ENCODE measurements at regions not wholly inside any gene's neighbourhood (a gene's known extent, or its start where the extent isn't known, plus 50 kb on each side); places are given as distances from the start of the nearest gene placed in this dataset.
"Not testable (repeated sequence)": the region's sequence is repeated elsewhere in the genome, so short reads cannot be mapped to it uniquely, and the experiment has no call there.

GRCh38 chr3:84260596-84260995 is 698.2 kb upstream of the CADM2 start:
- H3K27ac ChIP-seq = no peak overlapping the region
- H4K20me1 ChIP-seq = no peaks in the 10 kb centered on the region
- H3K4me2 ChIP-seq = no peak overlapping the region
- no peaks in the 10 kb centered on the region for H3K4me1 ChIP-seq
- no peaks in the 10 kb centered on the region for H3K27me3 ChIP-seq
- no peak for TF ChIP-seq Cebpa-rat (IDR thresholded peaks at IDR 0.05)
- H3K9ac ChIP-seq = no peak overlapping the region
- no peak overlapping the region for H3K4me3 ChIP-seq
- H3K36me3 ChIP-seq = no peaks in the 10 kb centered on the region
- no peaks in the 10 kb centered on the region for H3K9me3 ChIP-seq (replicated peaks in 1 of 11)

DNA sequence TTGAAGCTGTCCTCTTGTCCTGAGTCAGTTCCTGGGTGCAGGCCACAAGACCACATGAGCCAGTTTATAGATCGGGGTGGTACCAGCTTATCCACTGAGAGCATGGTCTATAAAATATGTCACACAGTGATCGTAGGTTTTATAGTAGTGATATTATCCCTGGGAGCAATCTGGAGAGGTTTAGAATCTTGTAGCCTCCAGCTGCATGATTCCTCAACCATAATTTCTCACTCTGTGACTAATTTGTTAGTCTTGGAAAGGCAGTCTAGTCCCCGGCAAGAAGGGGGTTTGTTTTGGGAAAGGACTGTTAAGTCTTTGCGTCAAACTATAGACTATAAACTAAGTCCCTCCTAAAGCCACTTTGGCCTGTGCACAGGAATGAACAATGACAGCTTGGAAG is 693.0 kb upstream of the CADM2 start:
- Histone ChIP-seq H3K4me2 (no peak overlapping the region), H3K9ac (no peak overlapping the region), H4K20me1 (no peaks in the 10 kb centered on the region), H3K36me3 (no peaks in the 10 kb centered on the region), H3K9me3 (replicated peaks in 1 of 11) (no peaks in the 10 kb centered on the region), H3K27ac (no peak overlapping the region), H3K4me3 (no peak overlapping the region), H3K4me1 (no peaks in the 10 kb centered on the region), H3K27me3 (no peaks in the 10 kb centered on the region)
- TF ChIP-seq Cebpa-rat (IDR thresholded peaks at IDR 0.05) = no peak

- H3K4me1 ChIP-seq = no peaks in the 10 kb centered on the region
Observed at GRCh38 chr3:84275532-84275931, 683.3 kb upstream of the CADM2 start.

GRCh38 chr3:84277562-84278224 is 681.1 kb upstream of the CADM2 start:
- Histone ChIP-seq H3K9ac (no peak overlapping the region), H3K9me3 (replicated peaks in 1 of 11) (no peaks in the 10 kb centered on the region), H3K4me3 (no peak overlapping the region), H3K27ac (no peak overlapping the region), H4K20me1 (no peaks in the 10 kb centered on the region), H3K4me2 (no peak overlapping the region), H3K4me1 (no peaks in the 10 kb centered on the region), H3K27me3 (no peaks in the 10 kb centered on the region), H3K36me3 (no peaks in the 10 kb centered on the region)
- TF ChIP-seq Cebpa-rat (IDR thresholded peaks at IDR 0.05) = no peak

More at GRCh38 chr3:84275532-84275931, 683.3 kb upstream of the CADM2 start:
- H3K36me3 ChIP-seq = no peaks in the 10 kb centered on the region
- no peak overlapping the region for H3K4me2 ChIP-seq
- H3K9ac ChIP-seq = no peak overlapping the region
- no peak overlapping the region for H3K4me3 ChIP-seq
- H4K20me1 ChIP-seq = no peaks in the 10 kb centered on the region
- no peaks in the 10 kb centered on the region for H3K27me3 ChIP-seq
- H3K27ac ChIP-seq = no peak overlapping the region
- no peaks in the 10 kb centered on the region for H3K9me3 ChIP-seq (replicated peaks in 1 of 11)
- no peak for TF ChIP-seq Cebpa-rat (IDR thresholded peaks at IDR 0.05)

GRCh38 chr3:84292128-84292527 is 666.7 kb upstream of the CADM2 start:
- Histone ChIP-seq H3K36me3 (no peaks in the 10 kb centered on the region), H3K27ac (no peak overlapping the region)
- no peak for TF ChIP-seq Cebpa-rat (IDR thresholded peaks at IDR 0.05)

GRCh38 chr3:84299329-84299728 is 659.5 kb upstream of the CADM2 start:
- Histone ChIP-seq H3K4me2 (no peak overlapping the region), H4K20me1 (no peaks in the 10 kb centered on the region), H3K4me1 (no peaks in the 10 kb centered on the region), H3K36me3 (no peaks in the 10 kb centered on the region), H3K27me3 (no peaks in the 10 kb centered on the region), H3K27ac (no peak overlapping the region), H3K4me3 (no peak overlapping the region), H3K9ac (no peak overlapping the region), H3K9me3 (replicated peaks in 1 of 11) (no peaks in the 10 kb centered on the region)
- no peak for TF ChIP-seq Cebpa-rat (IDR thresholded peaks at IDR 0.05)

More at GRCh38 chr3:84292128-84292527, 666.7 kb upstream of the CADM2 start:
- no peaks in the 10 kb centered on the region for H3K9me3 ChIP-seq (replicated peaks in 1 of 11)
- no peak overlapping the region for H3K4me2 ChIP-seq
- H3K4me1 ChIP-seq = no peaks in the 10 kb centered on the region
- H4K20me1 ChIP-seq = no peaks in the 10 kb centered on the region
- no peak overlapping the region for H3K9ac ChIP-seq
- H3K27me3 ChIP-seq = no peaks in the 10 kb centered on the region
- no peak overlapping the region for H3K4me3 ChIP-seq

GRCh38 chr3:84304214-84304613 is 654.6 kb upstream of the CADM2 start:
- TF ChIP-seq Cebpa-rat (IDR thresholded peaks at IDR 0.05) = no peak
- no peak overlapping the region for H3K4me2 ChIP-seq
- no peak overlapping the region for H3K9ac ChIP-seq
- H4K20me1 ChIP-seq = no peaks in the 10 kb centered on the region
- no peaks in the 10 kb centered on the region for H3K36me3 ChIP-seq
- no peaks in the 10 kb centered on the region for H3K27me3 ChIP-seq
- no peak overlapping the region for H3K27ac ChIP-seq
- no peaks in the 10 kb centered on the region for H3K9me3 ChIP-seq (replicated peaks in 1 of 11)
- H3K4me3 ChIP-seq = no peak overlapping the region
- no peaks in the 10 kb centered on the region for H3K4me1 ChIP-seq

DNA sequence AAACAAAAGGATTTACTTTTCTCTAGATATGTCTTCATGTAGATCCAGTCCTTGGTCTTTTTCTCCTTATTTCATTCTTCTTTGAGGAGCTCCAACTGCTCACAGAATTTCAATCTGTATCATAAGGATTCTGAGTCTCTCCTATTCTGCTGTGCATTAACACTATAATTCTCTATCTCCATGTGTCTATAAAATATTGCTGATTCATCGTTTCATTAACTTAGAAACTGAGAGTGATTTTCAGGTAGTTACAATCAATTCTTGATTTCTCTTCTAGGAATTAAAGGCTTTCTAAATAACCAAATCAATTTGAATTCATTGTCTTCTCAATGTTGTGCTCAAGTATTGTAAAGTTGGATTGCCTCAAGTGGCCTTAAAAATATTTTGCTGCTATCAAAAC is 651.5 kb upstream of the CADM2 start:
- H3K4me1 ChIP-seq = no peaks in the 10 kb centered on the region
- no peak overlapping the region for H3K4me3 ChIP-seq
- H3K36me3 ChIP-seq = no peaks in the 10 kb centered on the region

GRCh38 chr3:84308379-84308778 is 650.4 kb upstream of the CADM2 start:
- Histone ChIP-seq H4K20me1 (no peaks in the 10 kb centered on the region), H3K4me1 (no peaks in the 10 kb centered on the region), H3K4me2 (no peak overlapping the region), H3K4me3 (no peak overlapping the region), H3K27me3 (no peaks in the 10 kb centered on the region), H3K9ac (no peak overlapping the region), H3K36me3 (no peaks in the 10 kb centered on the region), H3K27ac (no peak overlapping the region), H3K9me3 (replicated peaks in 1 of 11) (no peaks in the 10 kb centered on the region)
- no peak for TF ChIP-seq Cebpa-rat (IDR thresholded peaks at IDR 0.05)

More for the DNA sequence above, 651.5 kb upstream of the CADM2 start:
- no peak overlapping the region for H3K4me2 ChIP-seq
- H3K9ac ChIP-seq = no peak overlapping the region
- no peak for TF ChIP-seq Cebpa-rat (IDR thresholded peaks at IDR 0.05)
- no peak overlapping the region for H3K27ac ChIP-seq
- H3K9me3 ChIP-seq (replicated peaks in 1 of 11) = no peaks in the 10 kb centered on the region
- no peaks in the 10 kb centered on the region for H3K27me3 ChIP-seq
- no peaks in the 10 kb centered on the region for H4K20me1 ChIP-seq

- Histone ChIP-seq H3K4me1 (no peaks in the 10 kb centered on the region), H3K9ac (no peak overlapping the region), H3K36me3 (no peaks in the 10 kb centered on the region), H3K27ac (no peak overlapping the region), H3K27me3 (no peaks in the 10 kb centered on the region), H3K4me3 (no peak overlapping the region), H3K4me2 (no peak overlapping the region), H4K20me1 (no peaks in the 10 kb centered on the region), H3K9me3 (replicated peaks in 1 of 11) (no peaks in the 10 kb centered on the region)
- TF ChIP-seq Cebpa-rat (IDR thresholded peaks at IDR 0.05) = no peak
Observed at GRCh38 chr3:84318273-84318809, 640.4 kb upstream of the CADM2 start.

GRCh38 chr3:84365563-84366278 is 593.1 kb upstream of the CADM2 start:
- not testable (repeated sequence) for H3K36me3 ChIP-seq; H4K20me1 ChIP-seq; H3K27ac ChIP-seq; H3K4me3 ChIP-seq; H3K27me3 ChIP-seq; H3K4me1 ChIP-seq; H3K9ac ChIP-seq; H3K4me2 ChIP-seq; H3K9me3 ChIP-seq (replicated peaks in 1 of 11)

All from BLaER1 treated with 17β-estradiol and CSF1 and Interleukin-3, amounts not matched to agents 10 nM and 100 nM (cell line).